HG03432 (cell line): ENCODE measurements at regions not wholly inside any gene's neighbourhood (a gene's known extent, or its start where the extent isn't known, plus 50 kb on each side); places are given as distances from the start of the nearest gene placed in this dataset.

Source experiments
- ATAC-seq: cut with Tn5 transposase; IDR thresholded peaks from one replicate; pipeline ENCODE4 v1.9.1; 2021; ENCODE audit warnings: mild to moderate bottlenecking, moderate library complexity; ENCODE audit not compliant: unreplicated experiment

- no peak for ATAC-seq
These were observed 486.3 kb downstream of the NPHP4 start for GRCh38 chr1:5505944-5506343.

GRCh38 chr1:5504364-5504740 is 487.9 kb downstream of the NPHP4 start:
- ATAC-seq, result no peak

GRCh38 chr1:5503556-5504363 is 488.5 kb downstream of the NPHP4 start:
- ATAC-seq, result no peak

- ATAC-seq, result no peak
These were observed 489.7 kb downstream of the NPHP4 start for GRCh38 chr1:5502311-5503194.

- no peak for ATAC-seq
These were observed 490.9 kb downstream of the NPHP4 start for GRCh38 chr1:5501206-5501930.

- ATAC-seq, result no peak
These were observed 491.7 kb downstream of the NPHP4 start for GRCh38 chr1:5500541-5500940.

- ATAC-seq, result no peak
These were observed 494.7 kb downstream of the NPHP4 start for GRCh38 chr1:5497503-5497902.

- ATAC-seq, result no peak
These were observed 496.4 kb downstream of the NPHP4 start for GRCh38 chr1:5495596-5496410.

GRCh38 chr1:5494518-5494917 is 497.7 kb downstream of the NPHP4 start:
- no peak for ATAC-seq

GRCh38 chr1:5493851-5494311 is 498.3 kb downstream of the NPHP4 start:
- ATAC-seq, result no peak

GRCh38 chr1:5493275-5493674 is 498.9 kb downstream of the NPHP4 start:
- no peak for ATAC-seq

GRCh38 chr1:5492846-5493245 is 499.4 kb downstream of the NPHP4 start:
- no peak for ATAC-seq

GRCh38 chr1:5491207-5491904 is 500.9 kb downstream of the NPHP4 start:
- ATAC-seq, result no peak

- ATAC-seq, result no peak
These were observed 501.6 kb downstream of the NPHP4 start for GRCh38 chr1:5490635-5491034.

- ATAC-seq, result no peak
These were observed 503.8 kb downstream of the NPHP4 start for GRCh38 chr1:5488448-5488847.

GRCh38 chr1:5485968-5486696 is 506.1 kb downstream of the NPHP4 start:
- no peak for ATAC-seq

- ATAC-seq, result no peak
These were observed 506.8 kb downstream of the NPHP4 start for GRCh38 chr1:5485436-5485835.

- no peak for ATAC-seq
These were observed 507.6 kb downstream of the NPHP4 start for GRCh38 chr1:5484451-5485165.

GRCh38 chr1:5481889-5482288 is 510.3 kb downstream of the NPHP4 start:
- no peak for ATAC-seq
